ENCODE measurements at regions not wholly inside any gene's neighbourhood (a gene's known extent, or its start where the extent isn't known, plus 50 kb on each side); places are given as distances from the start of the nearest gene placed in this dataset.

DNA sequence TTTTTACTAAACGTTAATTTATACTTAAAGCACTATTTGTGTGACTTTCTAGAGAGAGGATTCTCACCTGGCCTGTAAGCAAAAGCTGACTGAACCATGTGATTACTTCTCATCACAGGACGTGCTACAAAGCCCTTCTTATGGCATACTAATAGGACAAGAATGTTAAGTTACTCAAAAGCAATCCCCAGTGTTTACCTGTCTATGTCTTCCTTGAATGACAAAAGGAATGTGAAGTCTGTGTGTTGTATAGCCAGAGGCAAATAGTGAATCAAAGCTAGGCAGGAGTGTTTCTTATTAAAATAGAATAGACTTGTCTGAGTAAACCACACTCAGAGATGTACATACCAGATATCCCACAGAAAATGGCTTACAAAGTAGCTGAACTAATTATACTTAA lies 1465.5 kb downstream of the SUCLG1 start:
- TF ChIP-seq, protein P1, sequence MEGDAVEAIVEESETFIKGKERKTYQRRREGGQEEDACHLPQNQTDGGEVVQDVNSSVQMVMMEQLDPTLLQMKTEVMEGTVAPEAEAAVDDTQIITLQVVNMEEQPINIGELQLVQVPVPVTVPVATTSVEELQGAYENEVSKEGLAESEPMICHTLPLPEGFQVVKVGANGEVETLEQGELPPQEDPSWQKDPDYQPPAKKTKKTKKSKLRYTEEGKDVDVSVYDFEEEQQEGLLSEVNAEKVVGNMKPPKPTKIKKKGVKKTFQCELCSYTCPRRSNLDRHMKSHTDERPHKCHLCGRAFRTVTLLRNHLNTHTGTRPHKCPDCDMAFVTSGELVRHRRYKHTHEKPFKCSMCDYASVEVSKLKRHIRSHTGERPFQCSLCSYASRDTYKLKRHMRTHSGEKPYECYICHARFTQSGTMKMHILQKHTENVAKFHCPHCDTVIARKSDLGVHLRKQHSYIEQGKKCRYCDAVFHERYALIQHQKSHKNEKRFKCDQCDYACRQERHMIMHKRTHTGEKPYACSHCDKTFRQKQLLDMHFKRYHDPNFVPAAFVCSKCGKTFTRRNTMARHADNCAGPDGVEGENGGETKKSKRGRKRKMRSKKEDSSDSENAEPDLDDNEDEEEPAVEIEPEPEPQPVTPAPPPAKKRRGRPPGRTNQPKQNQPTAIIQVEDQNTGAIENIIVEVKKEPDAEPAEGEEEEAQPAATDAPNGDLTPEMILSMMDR (IDR thresholded peaks at IDR 0.05), result no peak
- no peak for TF ChIP-seq POLR2A (IDR thresholded peaks at IDR 0.05)

All from ovary (tissue), 3 donors.